GM12891 (cell line): ENCODE measurements at regions not wholly inside any gene's neighbourhood (a gene's known extent, or its start where the extent isn't known, plus 50 kb on each side); places are given as distances from the start of the nearest gene placed in this dataset.

Experiments
- DNase-seq: peaks from one replicate; pipeline ENCODE4 v3.0.0; 2011; ENCODE audit warnings: low spot score; ENCODE audit not compliant: insufficient read length
- FAIRE-seq: peaks from 2 replicates; lab custom pipeline; 2011; peaks lifted over from hg19 to GRCh38; lab: Jason Lieb, UNC
- PAX5 ChIP-seq: IDR thresholded peaks from 2 replicates; pipeline ENCODE4 v1.6.1; 2011; ENCODE audit warnings: low read length, moderate library complexity, mild to moderate bottlenecking; ENCODE audit not compliant: insufficient read depth, severe bottlenecking
- POLR2A ChIP-seq: IDR thresholded peaks from 2 replicates; pipeline ENCODE4 v1.6.1; 2011; ENCODE audit warnings: low read depth, low read length, control low read depth
- POLR2AphosphoS5 ChIP-seq: IDR thresholded peaks from 2 replicates; pipeline ENCODE4 v1.6.1; 2011; ENCODE audit warnings: low read depth, low read length, control low read depth
- POU2F2 ChIP-seq: IDR thresholded peaks from 2 replicates; pipeline ENCODE4 v1.6.1; 2011; ENCODE audit warnings: low read depth, mild to moderate bottlenecking, control low read depth, low read length, moderate library complexity
- SPI1 ChIP-seq: IDR thresholded peaks from 2 replicates; pipeline ENCODE4 v1.6.1; 2011; ENCODE audit warnings: low read depth, low read length, control low read depth
- TAF1 ChIP-seq: IDR thresholded peaks from 2 replicates; pipeline ENCODE4 v1.6.1; 2011; ENCODE audit warnings: low read depth, low read length, control low read depth

DNA sequence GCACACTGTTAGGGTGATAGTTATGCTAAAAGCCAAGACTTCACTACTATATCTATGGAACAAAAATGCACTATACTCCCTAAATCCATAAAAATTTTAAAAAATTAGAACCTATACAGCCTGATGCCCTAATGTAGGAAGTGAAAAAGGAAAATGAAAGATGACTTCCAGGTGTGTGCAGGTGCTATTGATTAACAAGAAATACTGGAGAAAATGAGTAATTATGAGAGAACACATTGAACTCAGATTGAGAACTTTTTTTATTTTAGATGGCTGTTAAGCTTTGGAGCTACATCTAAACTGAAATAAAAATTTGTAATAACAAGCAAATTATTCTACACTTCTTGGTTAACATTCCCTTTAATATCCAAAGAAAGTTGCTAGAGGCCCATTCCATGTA is 1015.7 kb downstream of the PCDH9 start:
- FAIRE-seq, result no peak
- no peak for DNase-seq
- TF ChIP-seq SPI1 (no peak), TAF1 (no peak), PAX5 (no peak)

DNA sequence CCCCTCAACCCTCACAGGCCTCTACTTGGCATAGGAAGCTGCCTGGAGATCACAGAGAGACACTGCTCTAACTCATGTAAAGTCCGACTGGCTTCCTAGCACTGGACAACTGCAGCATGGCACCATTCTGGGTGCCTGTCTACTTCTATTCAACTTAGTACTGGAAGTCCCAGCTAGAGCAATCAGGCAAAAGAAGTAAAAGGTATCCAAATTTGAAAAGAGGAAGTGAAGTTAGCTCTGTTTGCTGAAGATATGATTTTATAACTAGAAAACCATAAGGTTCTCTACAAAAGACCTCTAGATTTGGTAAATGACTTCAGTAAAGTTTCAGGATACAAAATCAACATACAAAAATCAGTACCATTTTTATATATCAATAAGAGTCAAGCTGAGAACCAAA is 1017.6 kb downstream of the PCDH9 start:
- FAIRE-seq, result no peak
- TF ChIP-seq SPI1 (peak; percentile 68; the same call in 1 of the 2 replicates), POLR2AphosphoS5 (no peak), PAX5 (no peak), TAF1 (no peak)

DNA sequence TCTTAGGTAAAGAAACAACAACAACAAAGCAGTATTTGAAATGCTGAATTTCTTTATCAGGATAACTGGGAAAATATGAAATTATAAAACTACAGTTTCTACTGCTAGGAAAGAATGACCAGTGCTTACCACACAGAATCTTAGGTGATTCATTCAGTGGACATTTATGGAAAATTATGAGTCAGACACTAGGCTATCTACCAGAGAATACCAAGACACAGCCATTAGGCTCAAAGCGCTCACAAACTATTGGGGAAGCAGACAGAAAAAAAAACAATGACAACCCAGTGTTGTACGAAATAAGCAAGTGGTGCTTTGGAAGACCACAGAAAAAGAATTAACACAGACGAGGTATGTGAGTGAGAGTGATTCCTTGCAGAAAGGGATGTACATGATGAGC is 1019.5 kb downstream of the PCDH9 start:
- DNase-seq (no peak), FAIRE-seq (no peak)
- TF ChIP-seq POLR2A (no peak), SPI1 (no peak), POLR2AphosphoS5 (no peak), TAF1 (no peak), PAX5 (no peak), POU2F2 (no peak)

More for the DNA sequence above, 1017.6 kb downstream of the PCDH9 start:
- no peak for DNase-seq

DNA sequence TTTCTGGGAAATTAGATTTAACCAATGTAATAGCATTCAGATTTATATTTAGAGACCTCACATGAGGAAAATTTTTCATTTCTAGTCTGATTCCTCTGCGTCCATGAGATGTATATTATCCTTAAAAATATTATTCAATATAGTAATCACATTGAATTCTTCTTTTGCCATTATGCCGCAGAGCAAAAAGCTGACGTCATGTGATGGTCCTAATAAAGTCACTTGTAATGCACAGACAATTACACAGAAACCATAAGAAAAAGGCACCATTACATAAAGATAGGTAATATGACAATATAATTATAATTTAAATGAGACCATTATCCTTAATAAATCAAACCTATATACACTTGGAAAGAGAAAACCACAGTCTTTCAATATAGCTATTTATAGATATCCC is 1021.5 kb downstream of the PCDH9 start:
- no peak for TF ChIP-seq POLR2A
- TF ChIP-seq TAF1, result no peak
- TF ChIP-seq SPI1, result no peak
- TF ChIP-seq PAX5, result no peak
- FAIRE-seq (no peak), DNase-seq (no peak)

DNA sequence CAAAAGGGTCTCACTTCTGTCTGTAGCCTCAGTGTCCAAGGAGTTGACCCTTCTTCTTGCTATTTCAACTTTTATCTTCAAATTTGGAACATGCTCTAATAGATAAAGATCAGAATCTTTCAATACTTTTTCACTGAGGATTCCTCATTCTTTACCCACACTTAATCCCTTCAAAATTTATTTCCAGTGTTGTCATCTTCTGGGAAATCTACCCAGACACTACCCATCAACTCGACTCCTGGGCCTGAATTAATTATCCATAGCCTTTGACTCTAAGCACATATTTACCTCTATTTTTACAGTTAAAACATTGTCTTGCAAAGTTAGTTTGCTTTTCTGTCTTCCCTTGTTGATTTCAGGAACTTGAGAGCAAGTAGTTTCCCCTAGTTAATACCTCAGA is 1022.5 kb downstream of the PCDH9 start:
- FAIRE-seq, result no peak
- TF ChIP-seq SPI1, result no peak
- TF ChIP-seq TAF1, result no peak
- no peak for TF ChIP-seq POLR2AphosphoS5
- TF ChIP-seq POLR2A, result no peak
- TF ChIP-seq POU2F2, result no peak
- no peak for TF ChIP-seq PAX5
- DNase-seq, result no peak

DNA sequence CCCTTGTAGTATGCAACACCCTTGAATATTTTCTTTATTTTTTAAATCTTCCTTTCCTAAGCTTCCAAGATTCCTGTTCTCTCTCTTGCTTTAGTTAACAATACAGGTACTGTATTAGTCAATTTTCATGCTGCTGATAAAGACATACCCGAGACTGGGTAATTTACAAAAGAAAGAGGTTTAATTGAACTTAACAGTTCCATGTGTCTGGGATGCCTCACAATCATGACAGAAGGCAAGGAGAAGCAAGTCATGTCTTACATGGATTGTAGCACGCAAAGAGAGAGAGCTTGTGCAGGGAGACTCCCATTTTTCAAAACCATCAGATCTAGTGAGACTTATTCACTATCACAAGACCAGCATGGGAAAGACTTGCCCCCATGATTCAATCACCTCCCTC is 1024.3 kb downstream of the PCDH9 start:
- no peak for FAIRE-seq
- TF ChIP-seq POLR2AphosphoS5 (no peak), POLR2A (no peak), TAF1 (no peak)
- no peak for DNase-seq

DNA sequence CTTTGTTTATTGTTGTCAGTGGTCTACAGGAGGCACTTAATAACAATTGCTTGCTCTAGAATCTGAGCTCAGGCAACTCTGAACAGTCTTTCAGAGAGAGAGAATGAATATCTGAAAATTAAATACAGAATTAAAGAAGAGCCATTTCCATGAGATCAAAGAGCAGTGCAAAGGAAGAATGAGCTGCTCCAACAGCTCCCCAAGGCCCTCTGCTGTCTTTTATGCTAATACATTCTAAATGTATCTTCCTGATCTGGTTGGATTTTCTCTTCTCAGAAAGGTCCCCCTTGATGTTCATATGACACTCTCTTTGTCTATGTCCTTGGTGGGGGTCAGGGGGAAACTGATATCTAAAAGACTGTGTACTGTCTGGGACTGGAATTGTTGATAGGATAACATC is 1029.6 kb downstream of the PCDH9 start:
- TF ChIP-seq SPI1 (no peak), TAF1 (no peak), POU2F2 (no peak), PAX5 (no peak), POLR2AphosphoS5 (no peak), POLR2A (no peak)
- no peak for FAIRE-seq

DNA sequence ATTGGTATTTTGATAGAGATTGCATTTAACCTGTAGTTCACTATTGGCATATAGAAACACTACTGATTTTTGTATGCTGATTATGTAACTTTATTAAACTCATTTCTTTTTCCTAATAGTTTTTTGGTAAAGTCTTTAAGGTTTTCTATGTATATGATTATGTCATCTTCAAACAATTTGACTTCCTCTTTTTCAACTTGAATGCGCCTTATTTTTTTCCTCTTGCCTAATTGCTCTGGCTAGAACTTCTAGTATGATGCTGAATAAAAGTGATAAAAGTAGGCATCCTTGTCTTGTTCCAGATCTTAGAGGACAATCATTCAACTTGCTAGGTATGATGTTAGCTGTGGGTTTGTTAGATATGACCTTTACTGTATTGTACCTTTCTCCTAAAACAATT is 1034.9 kb downstream of the PCDH9 start:
- DNase-seq, result no peak
- TF ChIP-seq POLR2AphosphoS5 (no peak), POLR2A (no peak), POU2F2 (no peak), TAF1 (no peak), SPI1 (no peak), PAX5 (no peak)
- no peak for FAIRE-seq

More for the DNA sequence above, 1029.6 kb downstream of the PCDH9 start:
- DNase-seq, result no peak

DNA sequence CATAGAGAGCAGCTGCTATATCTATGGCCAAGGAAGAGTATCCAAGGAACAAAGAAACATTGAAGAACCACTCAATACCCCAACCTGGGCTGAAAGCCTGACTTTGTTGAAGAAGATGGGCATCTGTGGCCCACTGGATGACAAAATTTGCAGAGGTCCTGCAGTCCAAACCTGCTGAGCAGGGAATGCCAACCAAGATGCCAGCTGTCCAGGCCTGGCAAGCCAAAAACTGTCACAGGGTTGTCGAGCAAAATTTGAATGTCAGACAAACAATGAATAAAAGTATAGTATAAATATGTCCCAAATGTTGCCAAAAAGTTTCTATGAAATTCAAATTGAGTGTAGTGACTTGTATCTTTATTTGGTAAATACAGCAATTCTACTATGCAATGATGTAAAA is 1040.2 kb downstream of the PCDH9 start:
- TF ChIP-seq TAF1, result no peak
- no peak for TF ChIP-seq POU2F2
- TF ChIP-seq POLR2AphosphoS5, result no peak
- TF ChIP-seq SPI1, result no peak
- no peak for TF ChIP-seq POLR2A
- TF ChIP-seq PAX5, result no peak
- FAIRE-seq, result no peak
- DNase-seq, result no peak

DNA sequence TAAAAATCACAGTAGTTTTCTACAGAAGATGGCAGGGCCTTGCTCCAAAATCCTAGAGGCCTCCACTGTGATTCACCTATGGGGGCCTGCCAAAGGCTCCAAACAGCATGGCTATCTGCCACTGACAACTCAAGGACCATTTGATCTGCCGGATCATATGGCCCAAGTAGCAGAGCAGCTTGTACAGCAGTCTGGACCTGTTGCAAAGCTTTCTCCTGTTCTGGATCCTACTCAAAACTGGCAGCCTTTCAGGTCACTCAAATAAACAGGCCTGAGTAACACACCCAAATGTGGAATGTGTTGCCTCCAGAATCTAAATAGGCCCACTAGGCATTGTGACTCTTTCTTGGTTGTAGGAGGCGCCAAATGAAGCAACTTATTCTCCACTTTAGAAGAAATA is 1049.3 kb downstream of the PCDH9 start:
- TF ChIP-seq SPI1 (no peak), TAF1 (no peak), POU2F2 (no peak), POLR2A (no peak), PAX5 (no peak), POLR2AphosphoS5 (no peak)
- FAIRE-seq, result no peak
- no peak for DNase-seq

DNA sequence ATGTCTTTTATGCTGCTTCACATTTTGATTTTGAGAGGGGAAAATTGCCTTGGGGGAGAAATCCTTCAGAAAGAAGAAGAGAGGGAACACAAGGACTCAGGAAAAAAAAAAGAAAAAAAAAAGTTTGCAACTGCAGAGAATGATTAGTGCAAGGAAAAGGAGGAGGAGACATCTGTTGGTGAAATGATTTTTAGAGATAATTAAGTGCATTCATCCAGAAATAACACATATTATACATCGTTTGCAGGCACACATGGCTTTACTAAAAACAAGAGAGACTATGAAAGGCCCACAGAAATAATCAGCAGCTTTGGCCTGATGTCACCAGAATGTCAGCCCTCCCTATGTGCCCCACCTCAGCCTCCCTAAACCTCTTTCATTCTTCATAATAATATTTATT is 1058.2 kb downstream of the PCDH9 start:
- no peak for TF ChIP-seq TAF1
- DNase-seq (no peak), FAIRE-seq (no peak)

DNA sequence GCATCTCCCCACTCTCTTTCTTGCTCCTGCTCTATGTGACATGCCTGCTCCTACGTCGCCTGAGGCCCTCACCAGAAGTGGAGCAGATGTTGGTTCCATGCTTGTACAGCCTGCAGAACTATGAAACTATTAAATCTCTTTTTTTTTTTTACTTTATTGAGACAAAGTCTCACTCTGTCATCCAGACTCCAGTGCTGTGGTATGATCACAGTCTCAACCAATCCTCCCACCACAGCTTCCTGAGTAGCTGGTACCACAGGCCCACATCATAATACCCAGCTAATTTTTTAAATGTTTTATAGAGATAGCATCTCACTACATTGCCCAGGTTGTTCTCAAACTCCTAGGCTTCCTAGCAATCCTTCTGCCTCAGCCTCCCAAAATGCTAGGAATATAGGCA is 1067.7 kb downstream of the PCDH9 start:
- no peak for DNase-seq
- no peak for FAIRE-seq
- TF ChIP-seq TAF1, result no peak
- no peak for TF ChIP-seq PAX5
- no peak for TF ChIP-seq POLR2A
- no peak for TF ChIP-seq POU2F2
- TF ChIP-seq SPI1, result no peak
- TF ChIP-seq POLR2AphosphoS5, result no peak
